H1 (cell line): ENCODE measurements at regions not wholly inside any gene's neighbourhood (a gene's known extent, or its start where the extent isn't known, plus 50 kb on each side); places are given as distances from the start of the nearest gene placed in this dataset.

Experiments used
- BACH1 ChIP-seq: IDR thresholded peaks from 2 replicates; pipeline ENCODE4 v1.6.1; 2012; ENCODE audit warnings: low read length, improper control_type of control experiment
- POU5F1 ChIP-seq: IDR thresholded peaks from 2 replicates; pipeline ENCODE4 v1.6.1; 2011; ENCODE audit warnings: low read depth, mild to moderate bottlenecking, low read length, moderate library complexity
- RXRA ChIP-seq: IDR thresholded peaks from 2 replicates; pipeline ENCODE4 v1.6.1; 2011; ENCODE audit warnings: low read depth, mild to moderate bottlenecking, low read length, moderate library complexity; ENCODE audit not compliant: insufficient read depth
- ZNF274 ChIP-seq: IDR thresholded peaks from 2 replicates; pipeline ENCODE4 v1.7.0; 2012; ENCODE audit warnings: low read length, borderline replicate concordance; ENCODE audit errors: extremely low read depth

DNA sequence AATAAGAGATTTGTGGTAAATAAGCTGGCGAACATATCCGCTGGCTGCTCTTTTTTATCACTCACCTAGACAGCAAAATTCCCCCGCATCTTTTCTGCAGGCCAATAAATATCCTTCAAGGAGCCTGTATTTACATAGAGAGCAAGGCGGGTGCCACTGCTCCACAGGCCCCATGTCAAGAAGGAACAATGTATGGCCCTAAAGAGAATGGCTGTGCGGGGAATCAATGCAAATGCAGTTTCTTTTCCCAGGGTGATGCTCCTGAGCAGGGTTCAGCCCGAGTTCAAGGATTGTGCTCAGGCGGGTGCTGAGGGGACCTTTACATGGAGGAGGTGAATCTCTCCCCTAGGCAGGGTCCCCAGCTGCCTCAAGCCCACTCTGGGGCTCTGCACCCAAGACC lies 494.2 kb upstream of the ZMIZ1 start (continued):
- TF ChIP-seq RXRA (no peak), POU5F1 (no peak), ZNF274 (no peak), BACH1 (no peak)
